GM12878 (cell line): ENCODE measurements at regions not wholly inside any gene's neighbourhood (a gene's known extent, or its start where the extent isn't known, plus 50 kb on each side); places are given as distances from the start of the nearest gene placed in this dataset.

Source experiments
- CTCF ChIP-seq, 3 experiments: IDR thresholded peaks in 2 of 3; conservative IDR thresholded peaks in 1 of 3; 2 replicates each; pipeline ENCODE4 v1.5.1; 2011; ENCODE audit warnings: low read depth in 3 of 3, low read length in 3 of 3, mild to moderate bottlenecking in 3 of 3, control low read depth in 2 of 3, moderate library complexity in 2 of 3, inconsistent platforms in 1 of 3, mixed read lengths in 1 of 3; ENCODE audit not compliant: control insufficient read depth in 2 of 3, insufficient read depth in 1 of 3; ENCODE audit errors: extremely low read depth in 1 of 3
- FOXM1 ChIP-seq: IDR thresholded peaks from 2 replicates; pipeline ENCODE4 v1.6.1; 2012; ENCODE audit warnings: low read depth, mild to moderate bottlenecking, inconsistent platforms, low read length, moderate library complexity
- TAF1 ChIP-seq: IDR thresholded peaks from 2 replicates; pipeline ENCODE4 v1.6.1; 2011; ENCODE audit warnings: mild to moderate bottlenecking, low read depth, low read length, borderline replicate concordance

GRCh38 chrX:113399506-113400192 is 559.0 kb upstream of the AMOT start:
- TF ChIP-seq FOXM1 (no peak), CTCF (IDR thresholded peaks at IDR 0.05 in 2 of 3, conservative IDR thresholded peaks at IDR 0.05 in 1 of 3; ENCODE audit: control insufficient read depth in 2 of 3, extremely low read depth in 1 of 3, insufficient read depth in 1 of 3, low read depth in 3 of 3, low read length in 3 of 3) (no peak), TAF1 (no peak)
